Epithelial cell of proximal tubule (primary cell): ENCODE measurements at regions not wholly inside any gene's neighbourhood (a gene's known extent, or its start where the extent isn't known, plus 50 kb on each side); places are given as distances from the start of the nearest gene placed in this dataset.

Source experiments
- DNase-seq: peaks from one replicate; pipeline ENCODE4 v3.0.0-alpha.2; 2011; ENCODE audit warnings: low read depth
- H3K4me3 ChIP-seq: 2 replicates; pipeline ENCODE4 v1.5.1; 2011; ENCODE audit warnings: low read depth, mild to moderate bottlenecking, low read length
- CTCF ChIP-seq: conservative IDR thresholded peaks from 2 replicates; pipeline ENCODE4 v1.5.1; 2012; ENCODE audit warnings: low read depth, mild to moderate bottlenecking, low read length

GRCh38 chr11:134480136-134480712 lies 68.2 kb upstream of the B3GAT1 start:
- no peak overlapping the region for H3K4me3 ChIP-seq
- TF ChIP-seq CTCF: no peak
- no peak for DNase-seq

GRCh38 chr11:134479206-134480135 lies 67.4 kb upstream of the B3GAT1 start:
- DNase-seq: no peak
- TF ChIP-seq CTCF: no peak
- no peak overlapping the region for H3K4me3 ChIP-seq

- DNase-seq: no peak
- TF ChIP-seq CTCF: no peak
These were observed 66.6 kb upstream of the B3GAT1 start for GRCh38 chr11:134478611-134479010.

GRCh38 chr11:134478176-134478575 lies 66.1 kb upstream of the B3GAT1 start:
- no peak for DNase-seq
- TF ChIP-seq CTCF: no peak
- H3K4me3 ChIP-seq: no peak overlapping the region

More at GRCh38 chr11:134478611-134479010, 66.6 kb upstream of the B3GAT1 start:
- H3K4me3 ChIP-seq: no peak overlapping the region

GRCh38 chr11:134477486-134477885 lies 65.4 kb upstream of the B3GAT1 start:
- no peak overlapping the region for H3K4me3 ChIP-seq
- no peak for DNase-seq
- TF ChIP-seq CTCF: no peak

- TF ChIP-seq CTCF: no peak
- no peak for DNase-seq
- no peak overlapping the region for H3K4me3 ChIP-seq
These were observed 64.5 kb upstream of the B3GAT1 start for GRCh38 chr11:134476435-134477021.
